ENCODE measurements at regions not wholly inside any gene's neighbourhood (a gene's known extent, or its start where the extent isn't known, plus 50 kb on each side); places are given as distances from the start of the nearest gene placed in this dataset.
"Not testable (repeated sequence)": the region's sequence is repeated elsewhere in the genome, so short reads cannot be mapped to it uniquely, and the experiment has no call there.

DNA sequence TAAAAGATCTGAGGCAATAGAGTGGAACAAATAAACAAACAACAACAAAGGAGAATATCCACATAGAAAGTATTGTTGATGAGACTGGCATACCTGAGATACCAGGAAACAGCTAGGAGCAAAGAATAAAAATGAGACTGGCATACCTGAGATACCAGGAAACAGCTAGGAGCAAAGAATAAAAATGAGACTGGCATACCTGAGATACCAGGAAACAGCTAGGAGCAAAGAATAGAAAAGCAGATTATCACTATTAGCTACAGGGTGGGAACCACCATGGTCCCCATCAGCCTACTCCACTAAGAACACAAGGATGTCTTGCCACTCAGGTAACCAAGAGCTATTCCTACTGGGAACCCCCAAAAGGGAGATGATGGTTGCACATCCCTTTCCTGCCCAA, 230.2 kb upstream of the MMS22L start:
- TF ChIP-seq, protein P1, sequence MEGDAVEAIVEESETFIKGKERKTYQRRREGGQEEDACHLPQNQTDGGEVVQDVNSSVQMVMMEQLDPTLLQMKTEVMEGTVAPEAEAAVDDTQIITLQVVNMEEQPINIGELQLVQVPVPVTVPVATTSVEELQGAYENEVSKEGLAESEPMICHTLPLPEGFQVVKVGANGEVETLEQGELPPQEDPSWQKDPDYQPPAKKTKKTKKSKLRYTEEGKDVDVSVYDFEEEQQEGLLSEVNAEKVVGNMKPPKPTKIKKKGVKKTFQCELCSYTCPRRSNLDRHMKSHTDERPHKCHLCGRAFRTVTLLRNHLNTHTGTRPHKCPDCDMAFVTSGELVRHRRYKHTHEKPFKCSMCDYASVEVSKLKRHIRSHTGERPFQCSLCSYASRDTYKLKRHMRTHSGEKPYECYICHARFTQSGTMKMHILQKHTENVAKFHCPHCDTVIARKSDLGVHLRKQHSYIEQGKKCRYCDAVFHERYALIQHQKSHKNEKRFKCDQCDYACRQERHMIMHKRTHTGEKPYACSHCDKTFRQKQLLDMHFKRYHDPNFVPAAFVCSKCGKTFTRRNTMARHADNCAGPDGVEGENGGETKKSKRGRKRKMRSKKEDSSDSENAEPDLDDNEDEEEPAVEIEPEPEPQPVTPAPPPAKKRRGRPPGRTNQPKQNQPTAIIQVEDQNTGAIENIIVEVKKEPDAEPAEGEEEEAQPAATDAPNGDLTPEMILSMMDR (IDR thresholded peaks at IDR 0.05) = not testable (repeated sequence)
- not testable (repeated sequence) for TF ChIP-seq POLR2A (IDR thresholded peaks at IDR 0.05)
